Stomach (tissue), 4 donors: ENCODE measurements at regions not wholly inside any gene's neighbourhood (a gene's known extent, or its start where the extent isn't known, plus 50 kb on each side); places are given as distances from the start of the nearest gene placed in this dataset.

ENCODE experiments used
- EP300 ChIP-seq: sonication (generic); formaldehyde crosslinking; IDR thresholded peaks from one replicate; pipeline ENCODE4 v1.6.1; 2017; ENCODE audit warnings: antibody characterized with exemption
- POLR2A ChIP-seq, 4 donors: fragments of 450-650 bp; IDR thresholded peaks; one replicate each; pipeline ENCODE4 v1.6.1; 2016; ENCODE audit warnings: antibody characterized with exemption in 4 of 4, control low read depth in 2 of 4, mild to moderate bottlenecking in 1 of 4, moderate library complexity in 1 of 4
- TF ChIP-seq, protein P1 (sequence below), 7 experiments: fragments of 450-650 bp in 4 of 7; fragments of 200-600 bp in 3 of 7; sonication (generic) in 3 of 7; IDR thresholded peaks; one replicate each; pipeline ENCODE4 v1.5.1; 2016 to 2019; ENCODE audit warnings: antibody characterized with exemption in 7 of 7, control low read depth in 2 of 7, mild to moderate bottlenecking in 1 of 7

DNA sequence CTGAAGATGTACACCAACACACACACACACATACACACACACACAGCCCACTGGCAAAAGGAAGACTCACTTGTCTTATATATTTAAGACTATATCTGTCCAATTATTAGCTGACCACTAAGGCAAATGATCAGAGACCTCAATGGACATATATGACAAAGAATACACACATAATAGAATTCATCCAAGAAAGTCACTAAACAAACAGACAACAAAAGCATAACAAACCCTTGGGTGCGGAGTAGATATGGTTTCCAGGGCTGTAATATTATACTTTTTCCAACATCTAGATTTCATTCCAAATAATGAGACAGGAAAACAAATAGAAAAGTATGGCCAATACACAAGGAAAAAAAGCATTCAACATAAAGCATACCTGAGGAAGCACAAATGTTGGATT is 72.3 kb upstream of the PRICKLE2 start:
- no peak for TF ChIP-seq EP300
- TF ChIP-seq, protein P1, sequence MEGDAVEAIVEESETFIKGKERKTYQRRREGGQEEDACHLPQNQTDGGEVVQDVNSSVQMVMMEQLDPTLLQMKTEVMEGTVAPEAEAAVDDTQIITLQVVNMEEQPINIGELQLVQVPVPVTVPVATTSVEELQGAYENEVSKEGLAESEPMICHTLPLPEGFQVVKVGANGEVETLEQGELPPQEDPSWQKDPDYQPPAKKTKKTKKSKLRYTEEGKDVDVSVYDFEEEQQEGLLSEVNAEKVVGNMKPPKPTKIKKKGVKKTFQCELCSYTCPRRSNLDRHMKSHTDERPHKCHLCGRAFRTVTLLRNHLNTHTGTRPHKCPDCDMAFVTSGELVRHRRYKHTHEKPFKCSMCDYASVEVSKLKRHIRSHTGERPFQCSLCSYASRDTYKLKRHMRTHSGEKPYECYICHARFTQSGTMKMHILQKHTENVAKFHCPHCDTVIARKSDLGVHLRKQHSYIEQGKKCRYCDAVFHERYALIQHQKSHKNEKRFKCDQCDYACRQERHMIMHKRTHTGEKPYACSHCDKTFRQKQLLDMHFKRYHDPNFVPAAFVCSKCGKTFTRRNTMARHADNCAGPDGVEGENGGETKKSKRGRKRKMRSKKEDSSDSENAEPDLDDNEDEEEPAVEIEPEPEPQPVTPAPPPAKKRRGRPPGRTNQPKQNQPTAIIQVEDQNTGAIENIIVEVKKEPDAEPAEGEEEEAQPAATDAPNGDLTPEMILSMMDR (IDR thresholded peaks at IDR 0.05): no peak
- TF ChIP-seq POLR2A (IDR thresholded peaks at IDR 0.05): no peak
